A673 (cell line): ENCODE measurements at regions not wholly inside any gene's neighbourhood (a gene's known extent, or its start where the extent isn't known, plus 50 kb on each side); places are given as distances from the start of the nearest gene placed in this dataset.

Source experiments
- EZH2 ChIP-seq: fragments of 200-600 bp; sonication (generic); IDR thresholded peaks from 2 replicates; pipeline ENCODE4 v1.6.1; 2017; ENCODE audit warnings: borderline replicate concordance, low read depth, mild to moderate bottlenecking, mixed read lengths, antibody characterized with exemption, low read length; ENCODE audit not compliant: poor library complexity, severe bottlenecking
- TF ChIP-seq, protein P1 (sequence below): fragments of 300-800, 200-600 bp; sonication (generic); conservative IDR thresholded peaks from 2 replicates; pipeline ENCODE4 v1.5.1; 2017; ENCODE audit warnings: low read depth, mild to moderate bottlenecking, antibody characterized with exemption, low read length, moderate library complexity, mixed read lengths

DNA sequence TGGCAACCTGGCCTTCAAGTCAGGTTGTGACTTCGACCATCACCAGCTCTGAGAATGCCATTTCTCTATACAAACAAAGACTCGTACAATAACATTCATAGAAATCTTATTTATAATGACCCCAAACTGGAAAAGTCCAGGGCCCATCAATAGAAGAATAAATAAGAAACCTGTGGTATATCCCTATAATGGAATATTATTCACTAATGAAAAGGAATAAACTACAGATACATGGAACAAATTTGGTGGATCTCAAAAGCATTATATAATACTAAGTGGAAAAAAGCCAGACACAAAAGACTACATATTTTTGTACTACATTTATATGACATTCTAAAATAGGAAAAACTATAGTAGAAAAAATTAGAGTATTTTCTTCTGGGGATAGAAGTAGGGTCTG is 109.4 kb upstream of the INPP4B start:
- TF ChIP-seq, protein P1, sequence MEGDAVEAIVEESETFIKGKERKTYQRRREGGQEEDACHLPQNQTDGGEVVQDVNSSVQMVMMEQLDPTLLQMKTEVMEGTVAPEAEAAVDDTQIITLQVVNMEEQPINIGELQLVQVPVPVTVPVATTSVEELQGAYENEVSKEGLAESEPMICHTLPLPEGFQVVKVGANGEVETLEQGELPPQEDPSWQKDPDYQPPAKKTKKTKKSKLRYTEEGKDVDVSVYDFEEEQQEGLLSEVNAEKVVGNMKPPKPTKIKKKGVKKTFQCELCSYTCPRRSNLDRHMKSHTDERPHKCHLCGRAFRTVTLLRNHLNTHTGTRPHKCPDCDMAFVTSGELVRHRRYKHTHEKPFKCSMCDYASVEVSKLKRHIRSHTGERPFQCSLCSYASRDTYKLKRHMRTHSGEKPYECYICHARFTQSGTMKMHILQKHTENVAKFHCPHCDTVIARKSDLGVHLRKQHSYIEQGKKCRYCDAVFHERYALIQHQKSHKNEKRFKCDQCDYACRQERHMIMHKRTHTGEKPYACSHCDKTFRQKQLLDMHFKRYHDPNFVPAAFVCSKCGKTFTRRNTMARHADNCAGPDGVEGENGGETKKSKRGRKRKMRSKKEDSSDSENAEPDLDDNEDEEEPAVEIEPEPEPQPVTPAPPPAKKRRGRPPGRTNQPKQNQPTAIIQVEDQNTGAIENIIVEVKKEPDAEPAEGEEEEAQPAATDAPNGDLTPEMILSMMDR = no peak
- no peak for TF ChIP-seq EZH2
